Right lobe of liver (tissue), 4 donors: ENCODE measurements at regions not wholly inside any gene's neighbourhood (a gene's known extent, or its start where the extent isn't known, plus 50 kb on each side); places are given as distances from the start of the nearest gene placed in this dataset.

ENCODE experiments used
- POLR2A ChIP-seq: fragments of 450-650 bp; IDR thresholded peaks from one replicate; pipeline ENCODE4 v1.6.1; 2017; ENCODE audit warnings: antibody characterized with exemption, mild to moderate bottlenecking
- TF ChIP-seq, protein P1 (sequence below), 4 donors: fragments of 200-600 bp in 3 of 4; fragments of 450-650 bp in 1 of 4; IDR thresholded peaks; one replicate each; pipeline versions ENCODE4 v1.5.1 to v1.8.0; 2016 to 2022; ENCODE audit warnings: antibody characterized with exemption in 4 of 4, mild to moderate bottlenecking in 2 of 4
- donor health status: DM: no; HTN: no; CAD: no.
- donor health status: DM: no; HTN: no; CAD: no.
- donor health status: DM: no; HTN: yes; CAD: no.

DNA sequence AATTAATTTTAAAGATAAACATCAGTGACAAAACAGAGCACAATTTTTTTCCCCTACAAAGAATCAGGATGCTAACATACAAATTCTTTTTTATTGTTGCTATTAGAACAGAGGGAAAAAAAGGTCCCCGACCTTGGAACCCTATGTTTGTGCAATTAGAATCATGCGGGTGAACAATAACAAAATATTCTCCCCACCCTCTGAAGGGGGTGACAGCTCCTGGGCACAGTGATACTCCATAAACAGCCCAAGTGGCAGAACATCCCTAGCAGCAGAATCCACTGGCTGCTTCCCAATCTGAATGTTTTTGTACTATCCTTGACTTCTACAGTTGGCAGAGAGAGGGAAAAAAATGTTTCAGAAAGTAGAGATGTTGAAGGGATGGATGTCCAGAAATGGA, 87.7 kb upstream of the TLL1 start:
- TF ChIP-seq, protein P1, sequence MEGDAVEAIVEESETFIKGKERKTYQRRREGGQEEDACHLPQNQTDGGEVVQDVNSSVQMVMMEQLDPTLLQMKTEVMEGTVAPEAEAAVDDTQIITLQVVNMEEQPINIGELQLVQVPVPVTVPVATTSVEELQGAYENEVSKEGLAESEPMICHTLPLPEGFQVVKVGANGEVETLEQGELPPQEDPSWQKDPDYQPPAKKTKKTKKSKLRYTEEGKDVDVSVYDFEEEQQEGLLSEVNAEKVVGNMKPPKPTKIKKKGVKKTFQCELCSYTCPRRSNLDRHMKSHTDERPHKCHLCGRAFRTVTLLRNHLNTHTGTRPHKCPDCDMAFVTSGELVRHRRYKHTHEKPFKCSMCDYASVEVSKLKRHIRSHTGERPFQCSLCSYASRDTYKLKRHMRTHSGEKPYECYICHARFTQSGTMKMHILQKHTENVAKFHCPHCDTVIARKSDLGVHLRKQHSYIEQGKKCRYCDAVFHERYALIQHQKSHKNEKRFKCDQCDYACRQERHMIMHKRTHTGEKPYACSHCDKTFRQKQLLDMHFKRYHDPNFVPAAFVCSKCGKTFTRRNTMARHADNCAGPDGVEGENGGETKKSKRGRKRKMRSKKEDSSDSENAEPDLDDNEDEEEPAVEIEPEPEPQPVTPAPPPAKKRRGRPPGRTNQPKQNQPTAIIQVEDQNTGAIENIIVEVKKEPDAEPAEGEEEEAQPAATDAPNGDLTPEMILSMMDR (IDR thresholded peaks at IDR 0.05), result no peak
- TF ChIP-seq POLR2A, result no peak
